ENCODE measurements at regions not wholly inside any gene's neighbourhood (a gene's known extent, or its start where the extent isn't known, plus 50 kb on each side); places are given as distances from the start of the nearest gene placed in this dataset.

DNA sequence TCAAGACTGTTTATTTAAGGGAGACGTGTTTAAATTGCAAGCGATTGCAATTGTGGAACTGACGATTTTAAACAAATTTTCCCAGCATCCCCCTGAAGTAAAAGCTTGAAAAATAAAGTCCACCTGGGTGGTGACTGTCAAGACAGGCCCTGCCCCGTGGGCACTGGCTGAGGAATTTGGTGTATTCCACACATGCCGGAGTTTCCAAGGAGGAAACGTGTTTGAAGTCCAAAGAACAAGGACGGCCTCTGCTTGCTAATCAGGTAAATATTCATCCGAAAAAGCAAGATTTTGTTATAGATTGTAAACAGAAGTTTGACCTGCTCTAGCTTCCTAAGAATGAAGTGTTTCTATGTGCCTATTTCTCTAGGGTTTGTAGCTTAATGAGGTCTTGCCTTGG lies 505.1 kb downstream of the QKI start:
- no peak for DNase-seq (ENCODE audit: low read depth in 3 of 3)

DNA sequence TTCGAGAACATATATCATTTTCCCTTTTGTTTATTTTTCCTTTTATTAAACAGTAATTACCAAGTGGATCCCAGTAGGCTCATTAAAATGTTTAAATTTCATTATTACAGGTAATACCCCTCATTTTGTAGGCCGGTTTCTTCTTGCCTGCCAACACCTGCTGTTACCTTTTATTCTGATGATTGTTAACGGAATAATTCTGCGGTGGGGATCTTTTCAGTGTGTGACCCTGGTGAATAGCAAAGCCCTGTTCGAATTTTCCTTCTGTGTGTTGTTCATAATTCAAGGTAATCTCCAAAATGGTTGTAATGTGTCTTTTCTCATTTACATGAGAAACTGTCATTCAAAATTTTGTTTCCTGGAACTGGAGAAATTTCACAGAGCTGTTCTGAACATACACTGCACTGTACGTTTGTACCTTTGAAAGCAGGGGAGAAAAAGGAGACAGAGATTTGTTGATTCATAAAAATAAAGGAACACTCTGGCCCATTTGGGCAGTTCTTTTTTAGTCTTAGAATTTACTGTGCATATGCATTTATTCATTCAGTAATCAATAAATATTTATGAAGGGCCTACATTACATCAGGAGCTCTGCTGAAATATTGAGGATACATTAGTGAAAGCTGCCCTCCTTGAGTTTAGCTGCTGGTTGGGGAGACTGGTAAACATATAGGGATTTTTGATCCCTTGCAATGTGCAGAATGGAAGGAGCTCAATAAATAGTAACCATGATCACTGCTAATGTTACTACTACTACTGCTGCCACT lies 502.0 kb downstream of the QKI start:
- DNase-seq (ENCODE audit: low read depth in 3 of 3) = no peak

DNA sequence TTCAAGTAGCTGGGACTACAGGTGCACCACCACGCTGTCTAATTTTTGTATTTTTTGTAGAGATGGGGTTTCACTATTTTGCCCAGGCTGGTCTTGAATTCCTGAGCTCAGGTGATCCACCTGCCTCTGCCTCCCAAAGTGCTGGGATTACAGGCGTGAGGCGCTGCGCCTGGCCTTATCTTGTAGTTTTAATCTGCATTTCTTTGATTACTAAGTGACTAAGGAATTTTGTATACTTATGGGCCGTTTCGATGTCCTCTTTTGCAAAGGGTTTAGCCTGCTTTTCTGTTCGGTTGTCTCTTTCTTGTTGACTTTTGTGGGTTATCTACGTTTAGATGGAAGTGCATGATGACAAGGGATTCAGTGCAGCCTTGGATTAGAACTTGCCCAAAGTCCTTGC lies 500.6 kb downstream of the QKI start:
- no peak for DNase-seq (ENCODE audit: low read depth in 3 of 3)

DNA sequence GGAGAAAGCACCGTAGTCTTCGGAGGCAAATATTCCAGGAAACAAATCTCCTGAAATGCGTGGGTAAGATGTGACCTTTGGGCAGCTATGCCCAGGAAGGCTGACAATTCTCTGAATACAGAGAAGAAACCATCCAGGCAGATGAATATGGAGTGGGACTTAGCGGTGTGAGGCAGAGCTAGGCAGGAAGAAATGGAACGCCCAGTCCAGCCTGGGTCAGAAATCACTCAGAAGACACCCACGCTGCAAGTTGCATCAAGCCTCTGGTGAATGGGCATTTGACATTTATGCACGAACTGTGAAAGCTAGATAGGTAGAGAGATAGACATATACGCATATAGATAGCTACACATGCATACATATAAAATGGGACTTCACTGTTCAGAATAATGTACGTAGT lies 498.5 kb downstream of the QKI start:
- DNase-seq (ENCODE audit: low read depth in 3 of 3) = no peak

DNA sequence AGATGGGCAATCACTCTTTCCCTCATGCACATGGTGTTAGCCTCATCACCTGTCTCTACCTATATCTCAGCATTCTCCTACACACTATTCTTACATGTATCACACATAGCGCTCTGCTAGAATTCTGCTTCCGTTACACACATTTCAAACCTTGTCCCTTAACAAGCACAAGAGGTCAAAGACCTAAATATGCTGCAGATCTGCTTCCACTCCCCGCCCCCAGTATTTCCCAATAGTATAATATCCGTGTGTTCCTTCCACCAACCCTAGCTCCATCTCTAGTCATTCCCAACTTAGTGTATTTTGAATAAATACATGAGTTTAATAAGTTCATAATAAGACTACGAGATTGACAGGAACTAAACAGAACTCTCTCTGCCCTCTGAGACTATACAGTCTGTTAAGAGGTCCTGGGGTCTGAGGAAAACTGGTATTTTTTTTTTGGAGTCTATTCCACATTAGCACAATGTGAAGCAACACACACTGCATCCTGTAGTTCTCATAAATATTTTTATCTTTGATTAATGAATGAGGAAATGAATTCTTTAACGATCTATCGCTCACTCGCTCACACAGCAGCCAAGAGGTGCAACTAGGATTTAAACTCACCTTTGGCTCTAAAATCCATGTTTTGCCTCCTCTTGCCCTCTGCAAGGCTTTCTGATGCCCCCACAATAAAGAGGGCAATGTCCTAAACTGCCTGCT lies 491.6 kb downstream of the QKI start:
- no peak for DNase-seq (ENCODE audit: low read depth in 3 of 3)

DNA sequence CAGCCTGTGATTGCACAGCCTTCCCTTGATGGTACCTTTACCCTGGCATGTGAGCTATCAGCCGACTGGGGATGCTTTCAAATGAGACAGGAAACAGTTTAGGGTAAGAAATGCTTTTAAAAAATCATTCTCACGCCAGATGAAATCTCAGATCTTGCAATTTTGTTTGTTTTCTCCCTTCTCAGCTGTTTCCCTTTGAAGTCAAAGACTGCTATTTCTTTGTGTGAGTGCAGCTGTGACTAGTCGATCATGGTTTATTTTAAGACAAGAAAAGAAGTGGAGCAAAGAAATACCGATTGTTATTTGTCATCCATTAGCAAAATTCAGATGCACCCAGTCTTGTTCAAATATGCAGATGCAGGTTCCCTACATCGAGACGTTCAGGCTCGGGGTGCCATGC lies 489.7 kb downstream of the QKI start:
- no peak for DNase-seq (ENCODE audit: low read depth in 3 of 3)

DNA sequence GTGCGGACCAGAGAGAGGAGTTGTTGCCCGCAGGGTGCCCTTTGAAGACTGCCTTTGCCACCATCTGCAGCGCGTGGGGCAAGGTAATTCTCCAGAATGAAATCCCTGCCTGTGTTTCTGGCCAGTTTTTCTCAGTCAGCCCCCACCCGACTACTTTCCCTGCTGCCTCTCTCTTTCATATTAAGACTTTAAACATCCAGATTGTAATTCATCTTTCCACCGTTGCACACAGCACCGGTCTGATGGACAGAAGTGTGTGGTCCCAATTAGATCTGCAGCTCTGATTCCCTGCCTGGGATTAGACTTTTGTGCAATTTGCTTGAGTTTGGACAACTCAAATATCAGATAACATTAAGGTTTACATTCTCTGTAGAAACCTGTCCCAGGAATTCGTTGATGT lies 489.0 kb downstream of the QKI start:
- DNase-seq (ENCODE audit: low read depth in 3 of 3) = no peak

DNA sequence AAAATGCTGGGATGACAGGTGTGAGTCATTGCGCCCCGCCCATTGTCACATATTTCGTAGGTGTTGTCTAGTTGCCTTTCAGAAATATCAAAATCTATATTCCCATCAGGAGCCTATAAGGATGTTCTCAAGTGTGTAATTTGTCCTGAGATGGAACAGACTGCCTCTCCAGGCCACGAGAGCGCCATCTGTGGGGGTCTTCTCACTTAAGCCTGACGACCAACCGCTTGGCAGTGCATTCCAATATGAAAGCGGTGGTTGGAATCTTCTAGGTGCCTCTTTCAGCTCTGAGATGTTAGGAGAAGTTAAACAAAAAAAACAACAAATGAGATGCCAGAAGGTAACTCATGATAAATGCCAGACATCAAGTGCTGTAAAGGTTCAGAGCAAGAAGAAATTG lies 488.5 kb downstream of the QKI start:
- DNase-seq (ENCODE audit: low read depth in 3 of 3) = no peak

DNA sequence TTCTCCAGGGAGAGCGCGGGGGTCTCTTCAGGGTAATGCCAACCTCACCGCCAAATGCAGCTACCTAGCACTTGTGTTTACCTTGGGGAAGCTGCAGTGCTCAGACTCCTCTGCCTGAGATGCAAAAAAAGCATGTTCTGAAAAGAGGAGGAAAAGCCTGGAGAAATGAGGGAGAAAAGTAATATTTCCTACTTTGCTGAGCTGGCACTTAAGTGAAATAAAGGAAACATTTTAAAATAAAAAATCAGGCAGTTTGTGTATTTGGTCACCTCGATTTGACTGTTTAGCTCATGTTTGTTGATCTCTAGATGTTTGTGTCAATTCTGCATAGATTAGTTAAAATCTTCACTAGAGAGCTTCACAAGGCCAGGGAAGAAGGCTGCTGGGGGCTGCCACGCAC lies 487.2 kb downstream of the QKI start:
- DNase-seq (ENCODE audit: low read depth in 3 of 3) = no peak

DNA sequence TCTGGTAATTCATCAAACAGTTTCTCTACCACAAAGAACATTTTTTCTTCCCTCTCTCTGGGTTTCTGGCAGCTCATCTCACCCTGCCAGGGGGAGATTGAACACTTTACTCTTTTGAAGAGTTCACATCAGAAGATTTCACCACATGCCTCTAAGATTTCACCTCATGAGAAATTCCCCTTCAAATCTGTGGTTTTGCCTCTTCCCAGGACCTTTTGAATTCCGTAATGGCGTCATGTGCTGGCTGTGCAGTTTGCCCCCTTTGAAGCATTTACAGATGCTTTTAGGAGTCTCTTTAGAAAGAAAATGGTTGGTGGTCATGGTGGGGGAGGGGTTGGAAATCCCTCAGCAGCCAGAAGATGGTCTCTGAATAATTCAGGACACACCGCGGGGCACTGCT lies 486.1 kb downstream of the QKI start:
- DNase-seq (ENCODE audit: low read depth in 3 of 3) = no peak

DNA sequence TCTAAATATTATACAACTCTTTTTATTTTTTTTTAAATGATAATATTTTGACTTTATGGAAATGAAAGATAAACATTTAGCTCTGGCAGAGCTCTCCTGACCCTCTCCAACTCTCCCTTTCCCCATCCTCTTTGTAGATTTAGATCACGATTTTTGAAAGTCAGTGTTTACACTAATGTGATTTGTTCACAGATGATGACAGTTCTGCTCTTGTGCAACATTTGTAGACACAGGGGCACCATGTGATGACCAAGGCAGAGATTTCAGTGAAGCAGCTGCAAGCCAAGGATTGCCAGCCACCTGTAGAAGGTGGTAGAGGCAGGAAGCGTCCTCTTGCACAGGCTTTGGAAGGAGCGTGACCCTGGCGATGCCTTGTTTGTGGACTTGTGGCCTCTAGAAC lies 483.2 kb downstream of the QKI start:
- no peak for DNase-seq (ENCODE audit: low read depth in 3 of 3)

DNA sequence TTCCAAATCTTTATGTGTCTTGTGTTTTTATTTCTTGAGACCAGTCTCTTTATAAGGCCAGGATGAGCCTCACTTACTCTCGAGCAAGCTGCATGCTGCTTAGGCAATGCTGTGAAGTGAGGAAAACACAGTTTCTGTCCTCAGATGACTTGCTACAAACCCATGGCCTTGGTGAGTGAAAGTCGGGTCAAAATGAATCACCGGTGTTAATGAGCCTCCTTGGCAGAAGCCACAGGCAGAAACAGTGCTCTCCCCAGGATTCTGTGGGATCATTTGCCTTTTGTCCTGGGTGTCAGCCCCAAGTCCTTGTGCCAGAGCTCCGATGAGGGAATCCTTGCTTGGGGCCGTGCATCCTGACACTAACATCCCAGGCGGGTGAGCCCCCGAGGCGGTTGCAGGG lies 482.5 kb downstream of the QKI start:
- DNase-seq (ENCODE audit: low read depth in 3 of 3) = no peak

DNA sequence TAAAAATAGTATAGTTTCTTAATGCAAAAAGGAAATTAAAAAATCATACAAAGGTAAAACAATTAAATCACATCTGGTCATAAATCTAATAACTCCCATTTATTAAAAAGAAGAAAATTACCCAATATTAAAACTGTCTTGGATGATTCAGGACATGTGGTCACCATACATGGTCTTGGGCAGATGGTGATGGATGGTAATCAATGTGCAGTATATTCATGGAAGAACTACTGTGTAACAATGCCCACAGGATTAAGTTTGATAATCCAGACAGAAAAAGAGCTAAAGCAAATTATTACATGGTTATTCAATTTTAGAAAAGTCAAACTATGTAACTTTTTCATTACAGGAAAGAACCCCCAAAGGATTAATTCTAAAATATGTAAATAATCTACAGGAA lies 480.6 kb downstream of the QKI start:
- no peak for DNase-seq (ENCODE audit: low read depth in 3 of 3)

DNA sequence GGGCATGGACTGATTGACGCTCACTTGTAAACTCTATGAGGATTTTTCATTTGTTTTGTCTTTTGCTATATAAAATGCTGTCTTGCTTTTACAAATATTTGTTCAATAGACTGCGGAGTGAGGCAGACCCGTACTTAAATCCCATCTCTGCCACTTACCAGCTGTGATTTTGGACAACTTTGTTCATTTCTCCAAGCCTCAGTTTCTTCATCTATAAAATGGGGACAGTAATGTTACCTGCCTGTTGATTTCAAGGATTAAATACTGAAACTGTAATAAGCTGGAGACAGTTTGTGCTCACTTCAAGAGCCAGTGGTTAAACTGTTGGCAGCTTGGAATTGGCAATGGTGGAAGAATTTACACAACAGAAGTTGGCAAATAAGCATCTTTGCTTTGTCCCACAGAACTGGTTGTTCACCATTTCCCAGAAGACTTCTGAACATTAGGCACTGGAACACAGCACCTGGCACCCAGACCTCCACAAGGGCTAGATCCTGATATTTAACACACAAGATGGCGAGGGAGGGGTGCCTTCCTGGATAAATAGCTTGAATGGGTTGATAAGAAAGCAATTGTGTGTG lies 479.2 kb downstream of the QKI start:
- no peak for DNase-seq (ENCODE audit: low read depth in 3 of 3)

DNA sequence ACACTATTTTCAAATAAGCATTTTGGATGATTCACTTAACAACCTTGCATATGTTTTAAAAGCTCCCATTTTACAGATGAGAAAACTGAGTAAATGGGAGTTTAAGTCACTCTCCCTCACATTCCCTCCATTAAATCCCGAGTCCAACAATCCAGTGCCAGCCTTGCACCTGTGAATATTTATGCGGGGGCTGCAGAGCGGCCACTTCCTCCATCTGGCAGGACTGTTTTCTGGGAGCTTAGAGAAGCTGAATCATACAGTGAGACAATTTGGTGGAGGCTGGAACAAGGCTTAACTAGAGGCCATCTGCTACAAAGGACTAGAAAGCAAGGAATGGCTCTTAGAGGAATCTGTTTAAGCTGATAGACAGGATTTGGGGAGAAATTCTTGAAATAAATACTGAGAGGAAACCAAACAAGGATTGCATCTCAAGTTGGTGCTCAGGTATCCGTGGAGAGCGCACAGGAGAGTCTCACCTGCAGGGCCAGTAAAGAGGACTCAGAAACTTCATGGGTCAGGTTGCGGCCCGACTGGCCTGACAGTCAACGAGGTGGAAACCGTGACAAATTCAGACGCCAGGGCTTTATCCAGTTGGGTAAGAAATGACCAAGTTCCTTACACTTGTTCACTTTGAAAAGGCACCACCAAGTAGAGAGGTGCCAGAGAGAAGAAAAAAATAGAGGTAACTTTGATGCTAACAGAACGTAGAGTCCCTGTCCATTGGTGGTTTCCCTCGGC lies 478.5 kb downstream of the QKI start:
- DNase-seq (ENCODE audit: low read depth in 3 of 3) = no peak

DNA sequence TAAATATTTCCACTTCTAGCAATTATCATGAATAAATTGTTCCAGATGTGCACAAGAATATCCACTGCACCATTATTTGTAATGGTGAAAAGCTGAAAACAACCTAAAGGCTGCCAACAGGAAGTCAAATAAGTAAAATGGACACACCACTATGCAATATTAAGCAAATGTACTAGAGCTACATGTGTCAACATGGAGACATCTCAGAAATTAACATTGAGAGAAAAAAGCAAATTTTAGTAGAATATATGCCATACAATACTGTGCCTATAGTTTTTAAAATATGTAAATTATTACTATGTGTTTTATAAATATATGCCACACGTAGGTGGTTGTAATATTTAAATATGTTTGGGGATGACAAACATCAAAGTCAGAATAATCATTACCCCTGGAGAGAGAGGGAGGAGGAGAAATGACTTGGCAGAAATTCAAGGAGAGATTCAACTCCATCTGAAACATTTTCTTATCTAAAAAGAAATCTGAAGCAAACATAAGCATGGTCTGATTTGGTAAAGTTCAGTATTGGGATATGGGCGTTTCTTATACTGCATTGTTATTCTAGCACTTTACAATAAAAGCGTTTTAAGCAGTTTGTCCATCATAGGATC lies 475.5 kb downstream of the QKI start:
- DNase-seq (ENCODE audit: low read depth in 3 of 3) = no peak

DNA sequence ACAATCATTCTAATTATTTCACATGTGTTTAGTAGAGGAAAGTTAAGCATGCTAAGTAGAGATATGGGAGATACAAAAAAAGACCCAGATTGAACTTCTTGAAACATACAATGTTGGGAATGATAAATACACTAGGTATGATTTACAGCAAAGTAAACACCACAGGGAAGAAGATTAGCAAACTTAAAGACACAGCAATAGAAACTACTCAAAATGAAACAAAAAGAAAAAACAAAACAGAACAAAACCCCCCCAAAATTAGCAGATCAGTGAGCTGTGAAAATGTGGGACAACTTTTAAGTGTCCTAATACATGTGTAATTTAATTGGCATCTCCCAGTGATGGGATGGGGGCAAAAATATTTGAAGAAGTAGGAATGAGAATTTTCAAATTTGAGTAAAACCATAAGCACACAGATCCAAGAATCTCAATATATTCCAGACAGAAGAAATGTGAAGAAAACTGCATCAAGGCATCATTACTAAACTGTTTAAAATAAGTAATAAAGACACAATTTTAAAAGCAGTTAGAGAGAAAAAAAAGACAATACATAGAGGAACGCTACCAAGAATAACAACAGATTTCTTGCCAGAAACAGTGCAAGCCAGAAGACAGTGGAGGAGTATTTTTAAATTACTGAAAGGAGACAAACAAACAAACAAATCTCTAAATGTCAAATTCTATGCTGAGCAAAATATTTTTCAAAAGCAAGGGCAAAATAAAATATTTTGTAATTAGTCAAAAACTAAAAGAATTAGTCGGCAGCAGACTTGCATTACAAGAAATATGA lies 473.7 kb downstream of the QKI start:
- no peak for DNase-seq (ENCODE audit: low read depth in 3 of 3)

DNA sequence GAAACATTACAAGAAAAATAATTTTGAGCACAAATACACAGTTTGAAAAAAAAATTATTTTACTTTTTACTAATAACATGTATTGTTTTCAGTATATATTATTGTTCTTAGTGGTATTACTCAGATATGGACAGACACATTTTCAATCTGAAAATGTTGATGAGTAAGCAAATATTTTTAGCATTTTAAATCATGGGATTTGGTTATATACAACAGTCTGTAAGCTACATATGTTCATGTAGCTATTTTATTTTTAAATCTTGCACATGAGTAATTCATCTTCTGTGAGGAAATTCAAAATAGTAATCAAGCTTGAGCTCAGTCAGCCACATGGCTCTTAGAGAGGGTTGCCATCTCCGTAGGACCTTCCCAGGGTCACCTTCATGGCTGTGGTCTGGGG lies 471.9 kb downstream of the QKI start:
- no peak for DNase-seq (ENCODE audit: low read depth in 3 of 3)

DNA sequence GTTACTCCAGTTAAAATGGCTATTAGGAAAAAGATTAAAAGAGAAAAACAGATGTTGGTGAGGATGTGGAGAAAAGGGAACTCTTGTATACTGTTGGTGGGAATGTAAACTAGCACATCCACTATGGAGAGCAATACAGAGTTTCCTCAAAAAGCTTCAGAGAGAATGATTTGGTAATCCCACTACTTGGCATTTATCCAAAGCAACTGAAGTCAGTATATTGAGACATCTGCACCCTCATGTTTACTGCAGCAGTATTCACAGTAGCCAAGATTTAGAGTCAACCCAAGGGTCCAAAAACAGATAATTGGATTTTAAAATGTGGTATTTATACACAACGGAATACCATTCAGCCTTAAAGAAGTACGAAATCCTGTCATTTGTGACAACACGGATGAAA lies 469.5 kb downstream of the QKI start:
- no peak for DNase-seq (ENCODE audit: low read depth in 3 of 3)

DNA sequence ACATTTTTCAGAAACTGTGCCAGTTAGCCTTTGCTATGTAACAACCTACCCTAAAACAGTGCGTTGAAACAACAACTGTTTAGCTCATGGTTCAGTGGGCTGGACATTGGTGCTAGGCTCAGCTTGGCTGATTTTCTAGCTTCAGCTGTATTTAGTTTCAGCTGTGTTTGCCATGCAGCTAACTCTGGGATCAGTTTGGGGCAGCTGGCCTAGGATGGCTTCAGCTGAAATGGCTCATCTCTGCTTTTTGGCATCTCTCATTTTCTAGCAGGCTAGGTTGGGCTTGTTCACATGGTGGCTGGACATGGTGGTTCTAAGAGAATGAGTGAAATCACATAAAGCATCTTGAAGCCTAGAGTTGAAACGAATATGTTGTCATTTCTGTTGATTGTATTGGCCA lies 464.2 kb downstream of the QKI start:
- DNase-seq (ENCODE audit: low read depth in 3 of 3) = no peak

DNA sequence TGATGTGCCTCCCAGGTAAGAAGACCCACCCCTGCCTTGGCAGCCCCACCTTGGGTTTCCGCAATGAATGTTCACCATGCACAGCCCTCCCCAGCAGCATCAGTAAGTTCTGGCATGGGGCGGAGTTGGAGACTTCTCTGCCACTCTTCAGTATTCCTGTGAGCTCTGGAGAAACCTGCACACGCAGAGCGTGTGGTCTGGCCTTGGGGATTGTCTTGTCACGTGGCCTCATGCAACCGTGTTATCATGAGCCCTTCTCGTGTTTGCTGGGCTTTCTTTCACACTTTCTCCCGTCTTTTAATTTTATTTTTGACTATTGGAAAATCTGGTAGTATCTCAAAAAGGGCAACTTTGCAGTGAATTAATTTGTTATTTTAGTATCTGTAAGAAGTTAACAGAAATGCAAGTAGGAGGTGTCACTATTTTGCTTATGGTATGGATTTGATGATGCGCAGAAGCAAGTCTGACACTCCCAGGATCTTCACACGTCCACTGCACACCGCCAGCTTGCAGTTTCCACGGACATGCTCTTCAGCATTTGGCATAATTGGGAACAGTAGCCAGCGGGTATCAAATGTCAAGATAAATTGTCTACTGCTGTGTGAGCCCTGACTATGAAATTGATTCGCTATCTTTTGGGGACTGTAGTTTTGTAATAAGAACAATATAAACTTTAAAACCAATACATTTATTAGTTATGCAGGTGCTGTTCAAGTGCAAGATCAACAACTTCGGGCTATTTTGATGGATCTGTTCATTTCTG lies 463.5 kb downstream of the QKI start:
- DNase-seq (ENCODE audit: low read depth in 3 of 3) = no peak
